ENCODE measurements at regions not wholly inside any gene's neighbourhood (a gene's known extent, or its start where the extent isn't known, plus 50 kb on each side); places are given as distances from the start of the nearest gene placed in this dataset.

DNA sequence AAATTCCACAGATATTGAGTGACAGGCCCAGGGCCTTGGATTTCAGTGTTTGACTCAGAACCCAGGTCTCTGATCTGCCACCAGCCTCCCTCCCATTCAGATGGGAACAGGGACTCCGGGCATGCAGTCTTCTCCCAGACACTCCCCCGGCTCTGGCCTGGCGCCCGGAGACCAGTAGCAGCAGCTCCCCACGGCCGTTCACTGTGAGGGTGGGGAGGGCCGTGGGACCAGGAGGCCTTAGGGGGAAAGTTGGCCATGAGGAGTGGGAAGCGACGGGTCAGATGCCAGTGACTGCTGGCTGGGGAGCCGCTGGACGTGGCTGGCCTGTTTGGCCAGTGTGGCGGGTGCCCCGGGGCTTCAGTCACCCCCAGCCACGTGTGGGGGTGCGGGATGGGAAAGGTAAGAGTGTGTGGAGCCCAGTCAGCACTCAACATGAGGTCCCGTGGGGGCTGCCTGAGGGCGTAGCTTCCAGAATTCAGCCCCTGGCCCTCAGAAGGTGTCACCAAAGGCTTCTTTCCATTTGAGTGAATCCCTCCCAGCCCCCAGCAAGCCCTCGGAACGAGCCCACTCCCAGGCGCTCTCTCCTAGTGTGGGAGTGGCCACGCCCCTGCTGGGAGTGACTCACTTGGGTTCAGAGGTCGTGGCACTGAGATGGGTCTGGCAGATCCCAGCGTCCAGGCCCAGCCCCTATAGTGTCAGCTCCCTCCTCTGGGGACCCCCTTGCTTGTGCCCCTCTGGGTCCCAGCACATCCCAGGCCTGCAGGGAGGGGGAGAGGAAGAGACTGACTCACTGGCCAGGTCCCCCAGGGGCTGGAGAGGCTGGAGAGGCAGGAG, 309.4 kb downstream of the SEC14L1 start (continued):
- TF ChIP-seq SNAPC5 (CRISPR knock-in tag; IDR thresholded peaks at IDR 0.05) (no peak), YY1 (IDR thresholded peaks at IDR 0.05; ENCODE audit: borderline replicate concordance in 1 of 3, control insufficient read depth in 1 of 3, extremely low read depth in 1 of 3, insufficient read depth in 3 of 3, insufficient read length in 1 of 3, insufficient replicate concordance in 2 of 3, low read depth in 1 of 3, low read length in 2 of 3) (peak in 1 of 3 experiments; percentile 4), POLR2G (IDR thresholded peaks at IDR 0.05; ENCODE audit: low read depth, low read length) (peak; percentile 49; the same call in 1 of the 2 replicates), MTF1 (CRISPR knock-in tag; IDR thresholded peaks at IDR 0.05; ENCODE audit: borderline replicate concordance) (no peak), ZBTB17 (CRISPR knock-in tag; IDR thresholded peaks at IDR 0.05) (0 out of 2 replicates have a peak, but pooled peaks have one; percentile 29), ETS1 (conservative IDR thresholded peaks at IDR 0.05; ENCODE audit: control insufficient read depth, low read depth, low read length) (0 out of 2 replicates have a peak, but pooled peaks have one; percentile 9), TAF1 (IDR thresholded peaks at IDR 0.05; ENCODE audit: control insufficient read depth, extremely low read depth, insufficient read depth, low read length, severe bottlenecking) (peak; percentile 11), EGR1 (conservative IDR thresholded peaks at IDR 0.05) (peak; percentile 71), DPF2 (IDR thresholded peaks at IDR 0.05) (peak; percentile 71), ETS2 (tag; IDR thresholded peaks at IDR 0.05; ENCODE audit: borderline replicate concordance, poor library complexity, severe bottlenecking) (no peak), SMAD2 (IDR thresholded peaks at IDR 0.05; ENCODE audit: low read depth, low read length) (no peak), FOXK1 (CRISPR knock-in tag; IDR thresholded peaks at IDR 0.05; ENCODE audit: borderline replicate concordance) (no peak), NR2C1 (IDR thresholded peaks at IDR 0.05) (peak; percentile 95), NR2C1 (tag; IDR thresholded peaks at IDR 0.05) (peak; percentile 96), SMARCA4 (IDR thresholded peaks at IDR 0.05) (peak; percentile 31; the same call in 1 of the 2 replicates), L3MBTL2 (IDR thresholded peaks at IDR 0.05) (peak; percentile 41; the same call in 1 of the 2 replicates), KLF1 (tag; IDR thresholded peaks at IDR 0.05) (0 out of 2 replicates have a peak, but pooled peaks have one; percentile 28), ESRRA (IDR thresholded peaks at IDR 0.05; ENCODE audit: borderline replicate concordance, low read depth) (0 out of 2 replicates have a peak, but pooled peaks have one; percentile 16), JUND (IDR thresholded peaks at IDR 0.05; ENCODE audit: borderline replicate concordance, low read depth, low read length) (peak; percentile 95), JUND (tag; IDR thresholded peaks at IDR 0.05; ENCODE audit: borderline replicate concordance, low read depth, low read length) (peak; percentile 76; the same call in 1 of the 3 replicates)
- TF ChIP-seq, protein P1, sequence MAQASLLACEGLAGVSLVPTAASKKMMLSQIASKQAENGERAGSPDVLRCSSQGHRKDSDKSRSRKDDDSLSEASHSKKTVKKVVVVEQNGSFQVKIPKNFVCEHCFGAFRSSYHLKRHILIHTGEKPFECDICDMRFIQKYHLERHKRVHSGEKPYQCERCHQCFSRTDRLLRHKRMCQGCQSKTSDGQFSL (CRISPR knock-in tag; IDR thresholded peaks at IDR 0.05), result peak; percentile 84
- TF ChIP-seq, protein P1 (tag; IDR thresholded peaks at IDR 0.05), result no peak
- TF ChIP-seq, protein P2, sequence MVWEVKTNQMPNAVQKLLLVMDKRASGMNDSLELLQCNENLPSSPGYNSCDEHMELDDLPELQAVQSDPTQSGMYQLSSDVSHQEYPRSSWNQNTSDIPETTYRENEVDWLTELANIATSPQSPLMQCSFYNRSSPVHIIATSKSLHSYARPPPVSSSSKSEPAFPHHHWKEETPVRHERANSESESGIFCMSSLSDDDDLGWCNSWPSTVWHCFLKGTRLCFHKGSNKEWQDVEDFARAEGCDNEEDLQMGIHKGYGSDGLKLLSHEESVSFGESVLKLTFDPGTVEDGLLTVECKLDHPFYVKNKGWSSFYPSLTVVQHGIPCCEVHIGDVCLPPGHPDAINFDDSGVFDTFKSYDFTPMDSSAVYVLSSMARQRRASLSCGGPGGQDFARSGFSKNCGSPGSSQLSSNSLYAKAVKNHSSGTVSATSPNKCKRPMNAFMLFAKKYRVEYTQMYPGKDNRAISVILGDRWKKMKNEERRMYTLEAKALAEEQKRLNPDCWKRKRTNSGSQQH (CRISPR knock-in tag; IDR thresholded peaks at IDR 0.05), result no peak
